Colon (tissue), 2 donors: ENCODE measurements at regions not wholly inside any gene's neighbourhood (a gene's known extent, or its start where the extent isn't known, plus 50 kb on each side); places are given as distances from the start of the nearest gene placed in this dataset.
A peak's percentile ranks its signal among the peaks of the same experiment; 100 is the strongest.
"Not testable (repeated sequence)": the region's sequence is repeated elsewhere in the genome, so short reads cannot be mapped to it uniquely, and the experiment has no call there.

Source experiments
- FAIRE-seq: peaks from 2 replicates; lab custom pipeline; 2012; peaks lifted over from hg19 to GRCh38; lab: Jason Lieb, UNC
- donor health status: control.
- donor health status: control.

DNA sequence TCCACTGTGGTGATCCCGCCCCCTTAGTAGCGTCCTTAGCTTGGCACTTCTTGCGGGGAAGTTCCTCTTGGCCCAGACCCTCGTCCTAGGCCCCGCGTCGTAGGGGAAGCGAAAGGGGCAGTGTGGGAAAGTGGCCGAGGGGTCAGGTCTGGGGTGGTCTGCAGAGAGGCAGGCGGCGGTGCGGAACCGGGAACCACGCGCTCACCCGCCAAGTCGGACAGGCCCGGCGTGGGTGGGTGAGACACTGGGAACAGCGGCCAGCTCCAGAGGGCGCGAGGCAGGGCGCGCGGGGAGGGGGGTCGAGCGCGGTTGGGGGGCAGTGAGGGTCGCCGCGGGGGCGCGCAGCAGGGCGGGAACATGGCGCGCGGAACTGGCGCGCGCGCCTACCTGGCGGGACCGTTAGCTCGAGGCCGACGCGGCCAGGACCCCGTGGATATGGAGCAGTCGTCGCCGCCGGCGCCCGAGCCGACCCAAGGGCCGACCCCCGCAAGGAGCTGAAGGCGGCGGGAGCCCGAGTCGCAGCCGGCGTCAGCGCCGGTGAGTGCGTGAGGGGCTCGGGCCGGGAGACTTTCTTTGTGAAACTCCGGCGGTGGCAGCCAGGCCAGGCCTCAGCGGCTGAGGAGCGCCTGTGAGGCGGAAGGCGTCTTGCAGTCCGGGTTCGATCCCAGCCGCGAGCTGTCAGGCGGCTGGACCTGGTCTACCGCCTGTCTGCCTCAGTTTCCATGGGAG, 2896.7 kb upstream of the TEKT4 start:
- FAIRE-seq = no peak

GRCh38 chr2:91975130-91975491, 2896.1 kb upstream of the TEKT4 start:
- no peak for FAIRE-seq

GRCh38 chr2:91981016-91981668, 2890.1 kb upstream of the TEKT4 start:
- not testable (repeated sequence) for FAIRE-seq

GRCh38 chr2:91981669-91982020, 2889.6 kb upstream of the TEKT4 start:
- FAIRE-seq = not testable (repeated sequence)

- FAIRE-seq = not testable (repeated sequence)
Measured at GRCh38 chr2:91982217-91982616, 2889.0 kb upstream of the TEKT4 start.

DNA sequence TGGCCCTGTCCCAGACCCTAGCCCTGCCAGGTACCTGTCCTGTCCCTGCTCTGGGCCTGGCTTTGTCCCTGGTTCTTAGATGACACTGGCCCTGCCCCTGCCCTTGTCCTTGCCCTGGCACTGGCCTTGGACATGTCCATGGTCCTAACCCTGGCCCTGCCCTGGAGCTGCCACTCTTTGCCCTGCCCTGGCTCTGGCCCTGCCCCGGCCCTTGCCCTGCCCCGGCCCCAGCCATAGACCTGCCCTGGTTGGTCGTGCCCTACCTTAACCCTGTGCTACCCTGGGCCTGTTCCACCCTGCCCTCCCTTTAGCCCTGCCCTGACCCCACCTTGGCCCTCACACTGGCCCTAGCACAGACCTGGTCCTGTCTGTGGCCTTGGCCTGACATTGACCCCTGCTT, 2888.0 kb upstream of the TEKT4 start:
- FAIRE-seq = not testable (repeated sequence)

- FAIRE-seq = not testable (repeated sequence)
Measured at GRCh38 chr2:91983696-91984095, 2887.5 kb upstream of the TEKT4 start.

- not testable (repeated sequence) for FAIRE-seq
Measured at GRCh38 chr2:91984107-91984506, 2887.1 kb upstream of the TEKT4 start.

DNA sequence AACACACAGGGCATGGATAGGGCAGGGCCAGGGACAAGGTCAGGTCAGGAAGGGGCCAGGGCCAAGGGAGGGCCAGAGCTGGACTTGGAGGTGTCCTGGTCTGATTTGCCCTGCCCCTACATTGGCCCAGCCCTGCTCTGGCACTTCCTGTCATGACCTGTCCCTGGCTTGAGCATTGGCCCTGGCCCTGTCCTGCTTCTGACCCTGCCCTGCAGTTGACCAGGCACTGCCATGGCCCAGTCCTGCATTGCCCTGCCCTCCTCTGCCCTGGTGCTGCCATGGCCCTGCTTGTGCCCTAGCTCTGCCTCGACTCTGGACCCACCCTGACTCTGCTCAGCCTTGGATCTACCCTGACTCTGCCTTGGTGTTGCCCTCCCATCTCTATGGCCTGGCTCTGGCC, 2885.7 kb upstream of the TEKT4 start:
- FAIRE-seq = not testable (repeated sequence)

DNA sequence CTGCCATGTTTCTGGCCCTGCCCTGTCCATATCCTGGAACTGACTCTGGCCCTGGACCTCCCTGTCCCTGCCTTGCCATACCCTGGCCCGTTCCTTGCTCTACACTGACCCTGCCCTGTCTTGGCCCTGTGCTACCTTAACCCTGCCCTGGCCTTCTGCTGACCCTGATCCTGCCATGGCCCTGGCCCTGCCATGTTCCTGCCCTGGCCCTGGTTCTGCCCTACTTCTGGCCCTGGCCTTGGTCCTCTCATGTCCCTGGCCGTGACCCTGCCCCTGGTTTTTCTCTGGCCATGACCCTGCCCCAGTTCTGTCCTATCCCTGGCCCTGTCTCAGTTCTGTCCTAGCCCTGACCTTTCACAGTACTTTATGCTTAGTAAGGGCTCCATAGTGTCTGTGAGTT, 2884.3 kb upstream of the TEKT4 start:
- FAIRE-seq = not testable (repeated sequence)

GRCh38 chr2:91988754-91989153, 2882.5 kb upstream of the TEKT4 start:
- FAIRE-seq = peak; percentile 93

GRCh38 chr2:91989781-91990180, 2881.4 kb upstream of the TEKT4 start:
- FAIRE-seq = peak; percentile 47

GRCh38 chr2:92006557-92006956, 2864.7 kb upstream of the TEKT4 start:
- FAIRE-seq = not testable (repeated sequence)
